ENCODE measurements at regions not wholly inside any gene's neighbourhood (a gene's known extent, or its start where the extent isn't known, plus 50 kb on each side); places are given as distances from the start of the nearest gene placed in this dataset.

- DNase-seq (ENCODE audit: low read depth in 2 of 2, low spot score in 1 of 2), result no peak
Measured at GRCh38 chr2:34652636-34653035, 1053.5 kb upstream of the FAM98A start.

- DNase-seq (ENCODE audit: low read depth in 2 of 2, low spot score in 1 of 2), result no peak
Measured at GRCh38 chr2:34646901-34647300, 1047.8 kb upstream of the FAM98A start.

- no peak for DNase-seq (ENCODE audit: low read depth in 2 of 2, low spot score in 1 of 2)
Measured at GRCh38 chr2:34632327-34632726, 1033.2 kb upstream of the FAM98A start.

- DNase-seq (ENCODE audit: low read depth in 2 of 2, low spot score in 1 of 2), result no peak
Measured at GRCh38 chr2:34627003-34627402, 1027.9 kb upstream of the FAM98A start.

- DNase-seq (ENCODE audit: low read depth in 2 of 2, low spot score in 1 of 2), result no peak
Measured at GRCh38 chr2:34604164-34604563, 1005.1 kb upstream of the FAM98A start.

GRCh38 chr2:34602262-34602661 is 1003.2 kb upstream of the FAM98A start:
- no peak for DNase-seq (ENCODE audit: low read depth in 2 of 2, low spot score in 1 of 2)

GRCh38 chr2:34601561-34601960 is 1002.5 kb upstream of the FAM98A start:
- DNase-seq (ENCODE audit: low read depth in 2 of 2, low spot score in 1 of 2), result no peak

GRCh38 chr2:34578641-34579040 is 979.5 kb upstream of the FAM98A start:
- no peak for DNase-seq (ENCODE audit: low read depth in 2 of 2, low spot score in 1 of 2)

- no peak for DNase-seq (ENCODE audit: low read depth in 2 of 2, low spot score in 1 of 2)
Measured at GRCh38 chr2:34570266-34570872, 971.3 kb upstream of the FAM98A start.

- DNase-seq (ENCODE audit: low read depth in 2 of 2, low spot score in 1 of 2), result no peak
Measured at GRCh38 chr2:34567128-34567527, 968.0 kb upstream of the FAM98A start.

- DNase-seq (ENCODE audit: low read depth in 2 of 2, low spot score in 1 of 2), result no peak
Measured at GRCh38 chr2:34552337-34552736, 953.2 kb upstream of the FAM98A start.

GRCh38 chr2:34549710-34550345 is 950.7 kb upstream of the FAM98A start:
- no peak for DNase-seq (ENCODE audit: low read depth in 2 of 2, low spot score in 1 of 2)

- no peak for DNase-seq (ENCODE audit: low read depth in 2 of 2, low spot score in 1 of 2)
Measured at GRCh38 chr2:34547900-34548299, 948.8 kb upstream of the FAM98A start.

GRCh38 chr2:34547340-34547739 is 948.2 kb upstream of the FAM98A start:
- no peak for DNase-seq (ENCODE audit: low read depth in 2 of 2, low spot score in 1 of 2)

- no peak for DNase-seq (ENCODE audit: low read depth in 2 of 2, low spot score in 1 of 2)
Measured at GRCh38 chr2:34545486-34546136, 946.5 kb upstream of the FAM98A start.

- no peak for DNase-seq (ENCODE audit: low read depth in 2 of 2, low spot score in 1 of 2)
Measured at GRCh38 chr2:34534761-34535160, 935.7 kb upstream of the FAM98A start.

GRCh38 chr2:34534341-34534740 is 935.2 kb upstream of the FAM98A start:
- no peak for DNase-seq (ENCODE audit: low read depth in 2 of 2, low spot score in 1 of 2)

- DNase-seq (ENCODE audit: low read depth in 2 of 2, low spot score in 1 of 2), result no peak
Measured at GRCh38 chr2:34533585-34534183, 934.6 kb upstream of the FAM98A start.

GRCh38 chr2:34529965-34530364 is 930.9 kb upstream of the FAM98A start:
- no peak for DNase-seq (ENCODE audit: low read depth in 2 of 2, low spot score in 1 of 2)

GRCh38 chr2:34523958-34524514 is 924.9 kb upstream of the FAM98A start:
- no peak for DNase-seq (ENCODE audit: low read depth in 2 of 2, low spot score in 1 of 2)

- no peak for DNase-seq (ENCODE audit: low read depth in 2 of 2, low spot score in 1 of 2)
Measured at GRCh38 chr2:34519659-34520058, 920.6 kb upstream of the FAM98A start.

GRCh38 chr2:34498561-34498960 is 899.5 kb upstream of the FAM98A start:
- no peak for DNase-seq (ENCODE audit: low read depth in 2 of 2, low spot score in 1 of 2)
